B cell (primary cell): ENCODE measurements at regions not wholly inside any gene's neighbourhood (a gene's known extent, or its start where the extent isn't known, plus 50 kb on each side); places are given as distances from the start of the nearest gene placed in this dataset.
"Not testable (repeated sequence)": the region's sequence is repeated elsewhere in the genome, so short reads cannot be mapped to it uniquely, and the experiment has no call there.

Source experiments
- ATAC-seq: fragments of 200-7000 bp; cut with Tn5 transposase; one replicate; pipeline ENCODE4 v1.10.0; 2021; ENCODE audit warnings: low read depth, mild to moderate bottlenecking, moderate number of reproducible peaks, moderate library complexity
- CTCF ChIA-PET: fragments of 350-600 bp; sonication (Branson Sonifier 250); formaldehyde crosslinking; loops from one replicate; lab custom pipeline; 2021; ENCODE audit warnings: antibody characterized with exemption, inconsistent platforms; lab: Charles Lee
- POLR2A ChIA-PET: fragments of 350-600 bp; sonication (Branson Sonifier 250); formaldehyde crosslinking; loops from one replicate; lab custom pipeline; 2021; ENCODE audit warnings: antibody characterized with exemption; lab: Charles Lee
- DNase-seq: peaks from one replicate; pipeline ENCODE4 v3.0.0; 2013
- H2AFZ ChIP-seq: 2 replicates; pipeline ENCODE4 v1.6.1; 2012; ENCODE audit warnings: mild to moderate bottlenecking, low read depth, low read length; ENCODE audit not compliant: insufficient read depth, poor library complexity, severe bottlenecking
- H3K27ac ChIP-seq, 2 donors: 1 replicate in 1 of 2; 2 replicates in 1 of 2; pipeline ENCODE4 v1.5.1; 2012 to 2013; ENCODE audit warnings: low read length in 2 of 2, mild to moderate bottlenecking in 2 of 2, moderate library complexity in 1 of 2
- H3K27me3 ChIP-seq, 4 experiments: fragments of 200-600 bp in 1 of 4; sonication (generic) in 1 of 4; replicated peaks in 1 of 4; 1 replicate in 2 of 4; 2 replicates in 2 of 4; pipeline versions ENCODE4 v1.6.1 to v1.7.0; 2013 to 2016; ENCODE audit warnings: low read length in 3 of 4, mild to moderate bottlenecking in 2 of 4, mixed read lengths in 1 of 4, moderate library complexity in 1 of 4; ENCODE audit not compliant: insufficient read depth in 4 of 4, control insufficient read depth in 3 of 4; ENCODE audit errors: control extremely low read depth in 1 of 4
- H3K36me3 ChIP-seq, 2 experiments: replicated peaks in 1 of 2; 1 replicate in 1 of 2; 2 replicates in 1 of 2; pipeline versions ENCODE4 v1.6.1 to v1.7.1; 2013; ENCODE audit warnings: low read length in 1 of 2; ENCODE audit not compliant: insufficient read depth in 2 of 2, control insufficient read depth in 1 of 2; ENCODE audit errors: control extremely low read depth in 1 of 2, extremely low read depth in 1 of 2
- H3K4me1 ChIP-seq, 2 donors: fragments of 200-600 bp in 1 of 2; sonication (generic) in 1 of 2; 1 replicate in 1 of 2; 2 replicates in 1 of 2; pipeline versions ENCODE4 v1.5.1 to v1.6.1; 2013 to 2017; ENCODE audit warnings: low read length in 2 of 2; ENCODE audit not compliant: control insufficient read depth in 2 of 2, insufficient read depth in 2 of 2
- H3K4me2 ChIP-seq: replicated peaks from 2 replicates; pipeline ENCODE3; 2012; ENCODE audit warnings: mild to moderate bottlenecking, low read depth, low read length; ENCODE audit not compliant: poor library complexity, severe bottlenecking
- H3K4me3 ChIP-seq, 5 experiments: fragments of 200-600 bp in 1 of 5; sonication (generic) in 1 of 5; 1 replicate in 3 of 5; 2 replicates in 2 of 5; pipeline versions ENCODE4 v1.5.1 to v1.7.0; 2011 to 2016; ENCODE audit warnings: low read length in 4 of 5, mild to moderate bottlenecking in 4 of 5, low read depth in 2 of 5, control low read depth in 1 of 5, moderate library complexity in 1 of 5; ENCODE audit not compliant: insufficient read depth in 1 of 5; ENCODE audit errors: control extremely low read depth in 1 of 5, extremely low read depth in 1 of 5
- H3K79me2 ChIP-seq: fragments of 200-600 bp; sonication (generic); one replicate; pipeline ENCODE4 v1.6.0; 2016; ENCODE audit warnings: low read length; ENCODE audit not compliant: control insufficient read depth, insufficient read depth
- H3K9ac ChIP-seq: fragments of 200-600 bp; sonication (generic); 2 replicates; pipeline ENCODE4 v1.6.1; 2017; ENCODE audit warnings: mild to moderate bottlenecking, low read length, moderate library complexity
- H3K9me3 ChIP-seq, 3 donors: one replicate each; pipeline versions ENCODE4 v1.6.1 to v1.7.1; 2013; ENCODE audit warnings: low read length in 2 of 3; ENCODE audit not compliant: control insufficient read depth in 2 of 3, insufficient read depth in 1 of 3; ENCODE audit errors: control extremely low read depth in 1 of 3
- H4K20me1 ChIP-seq: 2 replicates; pipeline ENCODE4 v1.6.0; 2012; ENCODE audit warnings: mild to moderate bottlenecking, low read length; ENCODE audit not compliant: insufficient read depth, control insufficient read depth, poor library complexity, severe bottlenecking
- H3K27ac Mint-ChIP-seq: one replicate; pipeline ENCODE4 v1.8.0; 2021; ENCODE audit warnings: mixed read lengths
- H3K27me3 Mint-ChIP-seq: one replicate; pipeline ENCODE4 v1.8.0; 2021; ENCODE audit warnings: mixed read lengths
- H3K4me1 Mint-ChIP-seq: one replicate; pipeline ENCODE4 v1.8.0; 2021; ENCODE audit warnings: mixed read lengths
- H3K4me3 Mint-ChIP-seq: one replicate; pipeline ENCODE4 v1.8.0; 2021; ENCODE audit warnings: mixed read lengths
- H3K9me3 Mint-ChIP-seq: one replicate; pipeline ENCODE4 v1.8.0; 2022; ENCODE audit warnings: mixed read lengths; ENCODE audit not compliant: insufficient read depth
- WGBS: methylation state at CpG from one replicate; pipeline ENCODE4 v1.1.5; 2013; ENCODE audit warnings: missing lambda C conversion rate; ENCODE audit not compliant: insufficient coverage; 5-methylcytosine and 5-hydroxymethylcytosine counted together
- intact Hi-C: fragments of 100-400 bp; cut with micrococcal nuclease; formaldehyde crosslinking; loops from one replicate; pipeline ENCODE4 v1.10.0; 2022

- H4K20me1 ChIP-seq, POLR2A ChIA-PET, H3K4me1 Mint-ChIP-seq, ATAC-seq, H3K36me3 ChIP-seq, DNase-seq, H3K9ac ChIP-seq, H3K27ac Mint-ChIP-seq, H3K27me3 ChIP-seq, CTCF ChIA-PET, H3K9me3 Mint-ChIP-seq, intact Hi-C loops, H3K4me1 ChIP-seq, H3K4me3 Mint-ChIP-seq, H3K27ac ChIP-seq, H3K27me3 Mint-ChIP-seq, H3K79me2 ChIP-seq, H3K9me3 ChIP-seq, H3K4me2 ChIP-seq, H3K4me3 ChIP-seq, H2AFZ ChIP-seq: not testable (repeated sequence)
- no CpG with 5 or more reads among the region's 5 CpGs for WGBS
These were observed 5452.7 kb upstream of the TPTE start for GRCh38 chr21:5068649-5069048.

DNA sequence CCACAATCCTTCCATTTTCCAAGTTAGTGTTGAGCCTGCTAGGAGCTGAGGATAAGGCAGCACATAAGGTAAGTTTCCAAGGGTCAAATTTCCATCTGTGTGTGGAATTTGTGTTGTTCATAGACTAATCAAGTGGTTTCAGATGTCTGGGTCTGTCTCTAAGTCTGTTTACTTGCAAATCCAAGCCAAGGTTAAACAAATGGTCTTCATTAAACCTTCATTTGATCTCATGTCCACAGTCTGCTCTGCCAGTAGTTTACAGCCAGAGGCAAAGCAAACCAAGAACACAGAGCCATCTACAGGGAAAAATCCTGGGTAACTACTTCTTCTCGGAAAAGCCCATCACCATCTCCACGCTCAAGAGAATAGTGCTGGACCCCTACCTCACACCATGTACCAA lies 5450.2 kb upstream of the TPTE start:
- H3K27ac Mint-ChIP-seq, H3K4me1 ChIP-seq, H3K9me3 Mint-ChIP-seq, H3K9ac ChIP-seq, CTCF ChIA-PET, H3K4me2 ChIP-seq, H3K36me3 ChIP-seq, H3K79me2 ChIP-seq, H3K4me3 ChIP-seq, H3K27me3 ChIP-seq, H3K9me3 ChIP-seq, H3K27ac ChIP-seq, H2AFZ ChIP-seq, H4K20me1 ChIP-seq, H3K4me3 Mint-ChIP-seq, H3K4me1 Mint-ChIP-seq, H3K27me3 Mint-ChIP-seq, intact Hi-C loops, DNase-seq, ATAC-seq, POLR2A ChIA-PET: not testable (repeated sequence)
- WGBS, result no CpG with 5 or more reads among the region's 2 CpGs

- H3K4me1 ChIP-seq, H3K4me2 ChIP-seq, H2AFZ ChIP-seq, H3K9ac ChIP-seq, POLR2A ChIA-PET, H3K27ac Mint-ChIP-seq, H3K4me1 Mint-ChIP-seq, H3K79me2 ChIP-seq, H4K20me1 ChIP-seq, H3K36me3 ChIP-seq, ATAC-seq, H3K9me3 Mint-ChIP-seq, CTCF ChIA-PET, H3K4me3 ChIP-seq, DNase-seq, H3K9me3 ChIP-seq, H3K4me3 Mint-ChIP-seq, H3K27me3 Mint-ChIP-seq, intact Hi-C loops, H3K27me3 ChIP-seq, H3K27ac ChIP-seq: not testable (repeated sequence)
- no CpG with 5 or more reads among the region's 7 CpGs for WGBS
These were observed 5444.5 kb upstream of the TPTE start for GRCh38 chr21:5076854-5077253.

DNA sequence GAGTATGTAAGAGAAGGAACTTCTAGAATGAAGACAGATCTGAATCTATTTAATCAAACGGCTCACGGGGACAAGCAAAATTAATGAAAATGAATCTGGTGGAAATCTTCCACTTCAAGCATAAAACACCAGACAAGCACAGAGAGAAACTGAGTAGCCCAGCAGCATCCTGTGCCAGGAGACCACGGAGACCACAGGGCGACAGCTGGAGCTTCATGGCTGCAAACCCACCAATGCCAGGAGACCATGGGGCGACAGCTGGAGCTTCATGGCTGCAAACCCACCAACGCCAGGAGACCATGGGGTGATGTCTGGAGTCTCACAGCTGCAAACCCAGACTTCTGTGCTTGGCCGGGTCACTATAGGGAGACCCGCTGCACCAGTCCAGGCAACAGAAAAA lies 5442.0 kb upstream of the TPTE start:
- H3K9me3 ChIP-seq, H3K27ac ChIP-seq, H3K79me2 ChIP-seq, H3K27ac Mint-ChIP-seq, H2AFZ ChIP-seq, DNase-seq, H3K27me3 Mint-ChIP-seq, POLR2A ChIA-PET, H4K20me1 ChIP-seq, H3K36me3 ChIP-seq, H3K4me3 Mint-ChIP-seq, H3K4me2 ChIP-seq, intact Hi-C loops, ATAC-seq, H3K9ac ChIP-seq, H3K9me3 Mint-ChIP-seq, H3K4me1 ChIP-seq, H3K4me1 Mint-ChIP-seq, H3K4me3 ChIP-seq, H3K27me3 ChIP-seq, CTCF ChIA-PET: not testable (repeated sequence)
- no CpG with 5 or more reads among the region's 8 CpGs for WGBS
